HG03469 (cell line): ENCODE measurements at regions not wholly inside any gene's neighbourhood (a gene's known extent, or its start where the extent isn't known, plus 50 kb on each side); places are given as distances from the start of the nearest gene placed in this dataset.

ENCODE experiments used
- ATAC-seq: cut with Tn5 transposase; IDR thresholded peaks from one replicate; pipeline ENCODE4 v1.9.1; 2021; ENCODE audit warnings: mild to moderate bottlenecking, moderate library complexity, moderate number of reproducible peaks; ENCODE audit not compliant: unreplicated experiment

DNA sequence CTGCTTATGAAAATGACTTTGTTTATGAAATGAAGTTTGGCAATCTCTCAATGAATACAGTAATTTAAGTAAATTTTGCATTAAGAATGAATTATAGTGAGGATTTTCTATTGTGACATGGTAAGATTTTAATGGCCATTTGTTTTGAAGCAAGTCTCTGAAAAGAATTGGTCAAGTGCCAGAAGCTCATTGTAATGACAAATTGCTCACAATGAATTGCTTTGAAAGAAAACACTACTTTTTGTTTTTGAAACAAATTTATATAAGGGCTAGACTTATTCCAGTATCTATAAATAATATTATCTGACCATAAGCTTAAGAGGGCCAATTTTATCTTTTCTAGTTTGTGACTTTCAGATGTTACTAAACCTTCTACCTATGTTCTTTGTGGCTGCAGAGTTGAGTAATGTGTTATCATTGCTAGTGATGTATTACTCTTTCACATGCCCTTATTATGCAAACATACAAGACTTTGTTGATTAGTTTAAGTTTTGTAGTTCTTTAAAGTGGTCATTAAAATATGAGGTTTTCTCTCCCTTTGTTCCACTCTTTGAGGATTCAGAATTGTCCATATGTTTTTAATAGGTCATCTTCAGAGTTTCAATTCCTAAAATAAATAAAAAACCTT lies 93.0 kb upstream of the ZNF608 start:
- ATAC-seq: no peak

DNA sequence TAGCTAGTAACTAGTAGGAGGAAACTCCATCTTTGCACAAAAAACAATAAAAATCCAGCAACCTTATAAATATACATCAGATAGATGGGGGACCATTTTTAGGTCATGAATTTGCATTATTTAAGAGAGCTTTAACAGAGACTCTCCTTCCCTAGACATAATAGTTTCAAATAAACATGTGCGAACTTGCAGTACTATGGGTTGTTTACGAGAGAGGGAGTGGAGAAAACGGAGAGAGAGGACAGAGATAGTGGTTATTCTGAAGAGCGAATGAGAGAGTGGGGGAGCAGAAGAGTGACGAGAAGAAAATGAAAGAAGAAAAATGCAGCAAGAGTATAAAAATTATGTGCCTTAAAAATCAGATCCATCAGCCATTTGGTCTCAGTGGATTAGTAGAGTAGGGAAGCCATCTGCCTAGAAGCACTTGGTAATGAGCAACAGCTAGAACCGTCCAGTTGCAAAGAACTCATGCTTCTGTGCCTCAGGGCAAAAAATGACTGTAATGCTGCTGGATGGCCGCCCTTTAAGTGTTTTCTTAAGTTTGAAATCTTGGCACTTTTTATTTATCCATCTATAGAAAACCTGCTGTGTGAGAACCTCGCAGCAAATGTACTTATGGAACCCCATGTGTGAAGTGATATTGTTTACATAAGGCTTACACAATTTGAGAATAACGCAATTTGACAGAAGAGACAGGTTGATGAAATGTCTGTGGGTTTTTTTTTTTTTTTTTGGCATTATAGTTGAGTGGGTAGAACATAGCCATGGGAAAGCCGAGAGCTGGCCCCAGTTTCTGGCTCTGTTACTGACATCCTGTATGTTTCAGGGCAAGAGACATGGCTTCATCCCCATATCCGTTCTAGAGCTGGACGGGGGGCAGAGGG lies 95.6 kb upstream of the ZNF608 start:
- ATAC-seq: no peak

DNA sequence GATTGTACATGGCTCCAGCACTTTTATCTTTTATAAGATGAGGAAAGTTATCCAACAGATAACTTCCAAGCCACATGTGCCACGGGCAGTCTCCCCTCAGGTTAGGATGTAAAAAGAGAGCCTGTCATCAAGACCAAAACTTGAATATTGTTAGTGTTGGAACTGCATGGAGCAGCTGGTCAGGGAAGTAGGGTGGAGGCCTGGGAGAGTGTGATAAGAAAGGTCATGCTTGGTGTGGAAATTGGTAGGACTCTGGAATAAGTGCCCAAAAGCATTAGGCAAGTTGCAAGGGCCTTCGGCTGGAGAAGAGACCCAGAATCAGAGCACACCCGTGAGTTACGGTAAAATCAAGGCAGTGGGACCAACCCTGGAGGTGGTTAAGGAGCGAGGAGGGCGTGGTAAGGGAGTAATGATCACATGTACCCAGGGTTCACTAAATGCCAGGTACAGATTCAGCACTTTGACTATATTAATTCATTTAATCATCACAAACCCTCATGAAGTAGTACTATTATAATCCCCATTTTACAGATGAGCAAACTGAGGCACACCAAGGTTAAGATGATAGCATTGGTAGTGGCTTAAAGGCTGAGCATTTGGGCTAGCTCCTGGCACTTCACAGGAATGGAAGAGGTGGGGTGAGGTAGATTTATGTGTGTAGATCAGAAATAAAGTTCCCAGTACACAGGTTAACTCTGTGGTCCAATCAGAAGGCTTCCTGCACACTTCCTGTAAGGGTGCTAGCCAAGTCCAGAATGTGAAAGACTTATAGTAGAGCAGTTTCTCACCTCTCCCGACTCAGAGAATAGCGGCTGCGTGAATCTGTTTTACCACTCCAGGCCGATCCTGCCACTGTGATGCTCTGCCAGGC lies 96.5 kb upstream of the ZNF608 start:
- no peak for ATAC-seq

DNA sequence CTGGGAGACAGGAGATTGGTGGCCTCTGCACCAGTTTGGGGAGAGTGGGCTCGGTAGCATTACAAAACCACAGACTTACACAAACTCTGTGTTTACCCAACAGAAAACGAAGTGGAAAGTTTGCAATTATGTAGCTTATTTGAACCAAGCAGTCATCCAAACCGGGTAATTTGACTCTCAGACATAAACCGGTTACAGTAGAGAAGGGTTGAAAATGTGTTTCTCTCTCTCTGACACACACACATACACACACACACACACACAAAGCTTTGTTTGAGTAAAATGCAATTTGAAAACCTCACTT lies 97.1 kb upstream of the ZNF608 start:
- no peak for ATAC-seq

DNA sequence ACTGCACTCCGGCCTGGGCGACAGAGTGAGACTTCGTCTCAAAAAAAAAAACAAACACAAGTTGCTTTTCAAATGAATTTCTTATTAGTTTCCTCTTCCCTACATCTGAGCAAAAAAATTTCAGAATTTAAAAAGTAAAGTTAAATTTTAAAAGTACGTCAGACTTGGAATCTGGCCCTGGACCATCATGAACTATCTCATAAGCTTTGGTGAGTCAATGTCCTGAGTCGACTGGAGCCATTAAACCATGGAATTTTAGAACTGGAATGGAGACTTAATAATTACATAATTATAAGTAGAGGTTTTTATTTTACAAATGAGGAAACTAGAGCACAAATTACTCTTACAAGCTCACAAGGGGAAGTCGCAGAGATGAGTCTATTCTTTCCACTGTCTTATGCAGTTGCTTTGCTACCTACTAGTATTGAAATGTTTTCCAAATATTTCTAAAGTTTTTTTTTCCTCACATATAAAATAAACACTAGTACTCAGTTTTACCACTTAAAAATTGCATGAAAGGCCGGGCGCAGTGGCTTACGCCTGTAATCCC lies 98.0 kb upstream of the ZNF608 start:
- no peak for ATAC-seq

DNA sequence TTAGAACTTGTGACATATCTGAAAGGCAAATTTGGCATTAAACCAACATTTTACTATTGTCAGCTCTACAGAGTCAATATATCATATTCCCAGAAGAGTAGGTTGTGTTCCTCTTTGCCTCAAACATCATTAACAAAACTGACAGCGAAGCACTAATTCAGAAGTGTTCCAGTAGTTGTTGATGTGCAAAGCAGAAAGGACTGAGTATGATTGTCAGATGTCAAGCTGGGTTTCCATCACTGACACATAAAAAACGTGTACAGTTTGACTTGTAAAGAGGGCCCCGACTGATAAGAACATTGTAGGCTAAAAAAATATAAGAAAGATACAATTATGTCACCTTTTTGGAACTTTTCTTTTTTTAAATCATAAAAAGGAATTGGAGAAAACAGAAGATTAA lies 101.5 kb upstream of the ZNF608 start:
- ATAC-seq: no peak

DNA sequence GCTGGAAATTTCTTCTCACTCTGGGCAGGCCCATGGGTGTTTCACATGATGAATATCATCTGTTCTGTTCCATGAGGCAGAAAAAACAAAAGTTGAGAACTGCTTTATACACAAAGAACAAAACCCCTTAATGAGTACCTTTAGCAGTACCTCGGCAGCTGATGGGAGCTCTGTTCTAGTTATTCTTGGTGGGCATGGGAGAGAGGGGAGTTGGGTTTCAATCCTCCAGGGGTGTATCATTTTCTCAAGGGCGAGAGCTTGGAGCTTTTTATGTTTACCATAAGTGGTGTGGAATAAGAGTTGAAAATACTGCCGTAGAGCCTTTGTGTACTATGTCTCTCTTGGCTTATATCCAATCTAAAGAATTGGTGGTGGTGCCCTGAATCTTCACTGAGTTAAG lies 103.3 kb upstream of the ZNF608 start:
- ATAC-seq: no peak

DNA sequence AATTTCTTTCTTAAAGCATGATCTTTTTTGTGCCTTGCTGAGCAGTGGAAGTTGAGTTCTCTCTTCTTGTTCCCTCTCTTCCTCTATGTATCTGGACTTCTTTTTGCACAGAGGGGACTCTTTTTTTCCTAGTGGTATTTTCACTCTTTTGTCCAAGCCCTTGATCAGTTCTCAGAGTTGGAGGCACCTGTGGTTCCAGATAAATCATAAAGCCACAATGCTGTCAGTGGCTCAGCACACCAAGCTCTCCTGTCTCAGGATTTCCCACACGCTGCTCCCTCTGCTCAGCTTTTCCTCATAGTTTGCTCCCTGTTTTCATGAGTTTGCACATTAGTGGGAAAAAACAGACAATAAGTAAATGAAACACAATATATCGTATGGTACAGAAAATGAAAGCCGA lies 110.3 kb upstream of the ZNF608 start:
- ATAC-seq: no peak

DNA sequence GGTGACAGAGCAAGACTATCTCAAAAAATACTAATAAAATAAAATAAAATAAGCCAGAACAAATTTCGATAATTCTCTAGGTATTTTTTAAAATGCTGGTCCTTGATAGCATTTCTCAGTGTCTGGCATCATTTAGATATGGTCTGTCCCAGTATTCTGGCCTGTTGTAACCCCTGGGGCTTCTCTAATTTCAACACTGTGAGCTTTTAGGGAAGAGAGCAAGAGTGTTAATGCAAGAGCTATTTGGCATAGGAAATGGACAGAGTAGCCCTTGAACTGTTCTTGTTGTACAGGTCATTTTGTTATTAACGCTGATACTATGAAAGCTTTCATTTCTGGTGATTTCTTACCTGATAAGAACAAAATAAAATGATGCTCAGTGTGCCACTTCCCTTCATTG lies 112.2 kb upstream of the ZNF608 start:
- ATAC-seq: no peak

DNA sequence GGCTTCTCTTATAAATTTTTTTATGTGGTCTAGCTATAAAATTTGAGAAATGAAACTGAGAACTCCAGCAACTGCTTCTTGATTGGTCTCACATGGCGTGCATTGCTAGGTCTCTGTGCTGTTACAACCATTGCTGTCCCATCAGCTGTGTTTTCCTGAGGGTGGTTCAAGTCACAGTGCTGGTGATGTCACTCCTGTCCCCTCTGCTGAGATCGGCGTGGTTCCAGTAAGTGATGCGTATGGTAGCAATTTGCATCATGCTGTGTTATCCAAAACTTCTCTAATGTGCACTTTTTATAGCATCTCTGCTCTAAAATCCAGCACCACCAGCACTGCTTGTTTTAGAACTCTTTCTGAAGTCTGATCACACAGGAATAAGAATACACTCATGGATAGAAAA lies 112.6 kb upstream of the ZNF608 start:
- ATAC-seq: no peak

DNA sequence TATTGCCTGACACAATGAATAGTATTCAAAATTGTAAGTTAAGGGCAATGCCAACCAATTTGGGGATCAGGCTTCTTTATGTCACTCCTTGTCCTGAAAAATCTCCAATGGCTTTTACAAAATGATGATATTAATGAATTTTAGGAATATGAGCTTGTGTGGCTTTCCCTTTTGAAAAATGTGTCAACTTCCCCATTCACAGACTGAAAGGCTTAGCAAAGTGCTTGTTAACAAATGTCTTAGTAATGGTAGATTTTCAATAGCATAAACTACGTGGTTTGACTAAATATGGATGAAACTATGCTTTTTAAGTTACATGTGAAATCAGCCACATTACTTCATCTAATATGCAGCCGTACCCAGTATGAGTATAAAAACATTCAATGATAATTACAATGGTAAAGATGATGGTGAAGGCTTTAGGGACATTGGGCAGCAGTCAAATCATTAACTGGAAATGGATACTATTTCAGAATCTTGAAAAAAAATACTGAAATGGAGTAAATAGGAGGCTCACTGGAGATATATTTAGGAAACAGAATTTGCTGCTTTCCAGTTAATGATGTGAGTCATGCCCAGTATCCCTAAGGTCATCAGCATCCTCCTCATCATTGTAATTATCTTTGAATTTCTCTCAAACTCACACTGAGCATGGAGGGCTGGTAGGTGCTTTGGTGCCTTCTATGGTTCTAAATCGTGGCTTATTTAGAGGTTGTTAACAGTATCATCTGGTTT lies 113.3 kb upstream of the ZNF608 start:
- no peak for ATAC-seq

DNA sequence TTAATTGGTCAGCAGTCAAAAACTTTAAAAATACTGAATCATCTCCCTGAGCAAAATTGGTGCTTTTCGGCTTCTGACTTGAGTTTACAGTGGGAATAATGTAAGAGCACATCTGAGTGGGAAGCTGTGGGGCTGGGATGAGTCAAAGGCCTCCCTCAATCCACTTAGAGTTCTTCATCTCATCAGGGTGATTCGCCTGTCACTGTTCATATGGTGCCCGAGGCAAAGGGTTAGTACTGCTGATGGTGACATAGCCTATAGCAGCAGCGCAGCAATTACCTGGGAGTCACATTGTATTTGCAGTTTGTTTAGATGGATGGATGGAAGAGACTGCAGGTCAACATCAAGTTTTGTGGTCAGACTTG lies 113.8 kb upstream of the ZNF608 start:
- no peak for ATAC-seq

DNA sequence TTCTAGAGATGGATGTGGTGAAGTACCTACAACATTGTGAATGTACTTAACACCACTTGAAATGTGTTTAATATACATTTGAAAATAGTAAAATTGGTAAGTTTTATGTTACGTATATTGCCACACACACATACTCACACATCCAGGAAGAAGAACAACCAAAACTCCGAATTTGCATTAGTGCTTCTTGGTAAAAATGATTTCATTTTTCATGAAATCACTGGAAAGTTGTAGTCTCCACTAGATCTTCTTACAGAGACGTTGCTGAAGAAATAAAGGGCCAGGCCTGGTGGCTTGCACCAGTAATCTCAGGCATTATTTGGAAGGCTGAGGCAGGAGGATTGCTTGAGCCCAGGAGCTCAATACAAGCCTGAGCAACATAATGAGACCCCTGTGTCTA lies 118.6 kb upstream of the ZNF608 start:
- ATAC-seq: no peak

DNA sequence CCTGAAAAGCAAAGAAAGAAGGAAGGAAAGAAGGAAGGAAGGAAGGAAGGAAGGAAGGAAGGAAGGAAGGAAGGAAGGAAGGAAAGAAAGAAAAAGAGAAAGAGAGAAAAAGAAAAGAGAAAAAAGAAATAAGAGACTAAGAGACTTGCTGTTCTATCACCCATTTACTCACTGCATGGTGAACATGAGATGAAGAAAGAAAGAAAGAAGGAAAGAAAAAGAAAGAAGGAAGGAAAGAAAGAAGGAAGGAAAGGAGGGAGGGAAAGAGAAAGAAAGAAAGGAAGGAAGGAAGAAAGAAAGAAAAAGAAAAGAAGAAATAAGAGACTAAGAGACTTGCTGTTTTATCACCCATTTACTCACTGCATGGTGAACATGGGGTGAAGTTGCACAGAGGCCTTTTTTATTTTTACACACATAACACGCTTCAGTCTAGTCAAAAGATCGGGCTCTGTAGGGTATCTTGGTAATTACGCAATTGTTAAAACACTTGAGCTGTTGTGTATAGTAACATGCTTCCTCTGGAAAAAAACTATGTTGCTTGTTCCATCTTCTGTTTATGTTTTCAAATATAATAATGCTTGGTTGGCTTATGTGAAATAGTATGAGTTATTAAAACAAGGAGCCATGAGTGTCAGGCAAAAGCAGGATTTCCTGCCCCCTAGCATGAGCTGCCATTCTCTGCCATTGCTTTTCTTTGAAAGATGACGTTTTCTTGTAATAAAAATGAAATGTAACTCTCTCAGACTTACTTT lies 119.3 kb upstream of the ZNF608 start:
- ATAC-seq: no peak

DNA sequence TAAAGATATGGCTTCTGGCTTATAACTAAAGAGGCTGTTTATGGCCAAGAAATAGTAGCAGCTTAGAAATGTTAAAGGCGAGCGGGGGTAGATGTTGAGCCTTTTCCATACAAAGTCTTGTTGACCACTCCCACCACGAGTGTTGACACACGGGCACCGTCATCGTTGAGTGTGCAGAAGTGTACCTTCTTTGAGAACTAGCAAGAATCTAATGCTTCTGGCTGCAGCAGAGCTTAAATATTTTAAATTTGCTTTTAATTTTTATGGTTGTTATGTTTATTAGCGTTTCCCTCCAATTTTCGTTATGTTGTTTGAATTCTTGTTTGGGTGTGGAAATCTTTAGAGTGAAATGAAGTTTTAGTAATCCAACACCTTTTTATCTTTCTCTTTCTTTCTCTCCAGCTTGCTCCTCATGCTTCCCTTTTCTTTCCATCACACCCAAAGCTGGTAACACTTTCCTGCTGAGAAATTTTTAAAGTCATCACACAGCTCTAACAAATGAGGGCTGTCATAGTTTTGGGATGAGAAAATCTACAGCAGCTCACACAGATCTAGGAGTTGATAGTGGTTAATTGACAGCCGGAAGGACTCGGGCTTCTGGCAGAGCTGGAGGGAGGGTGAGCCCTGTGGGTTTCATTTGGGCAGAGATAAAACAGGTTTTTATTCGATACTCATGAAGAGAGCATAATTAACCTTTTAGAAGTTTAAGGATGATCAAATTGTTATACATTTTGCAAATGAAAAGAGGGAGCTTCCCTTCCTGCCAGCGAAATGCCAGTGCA lies 120.1 kb upstream of the ZNF608 start:
- ATAC-seq: no peak

DNA sequence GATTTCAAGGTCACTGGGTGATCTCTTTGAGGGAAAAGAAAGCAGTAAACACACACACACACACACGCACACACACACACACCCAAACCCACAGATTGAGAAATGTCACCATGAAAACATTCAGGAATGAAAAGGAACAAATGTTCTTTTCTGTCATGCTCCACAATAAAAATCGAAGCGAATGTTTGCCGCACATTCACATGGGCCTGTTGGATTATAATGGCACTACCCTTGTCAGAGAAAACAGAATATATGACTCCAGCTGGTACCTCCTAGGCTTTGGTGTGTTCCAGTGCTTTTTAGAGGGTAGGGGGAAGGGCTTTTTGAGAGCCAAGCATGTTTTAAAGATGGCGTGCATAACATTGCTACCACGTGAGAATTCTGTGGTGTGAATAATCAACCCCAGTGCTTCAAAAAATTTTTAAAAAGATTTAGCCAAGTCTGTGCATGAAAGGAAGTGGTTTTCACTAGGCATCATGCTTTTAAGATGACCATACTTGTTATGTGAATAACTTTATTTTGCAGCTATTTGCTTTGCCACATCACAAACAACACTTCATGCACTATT lies 120.8 kb upstream of the ZNF608 start:
- no peak for ATAC-seq

DNA sequence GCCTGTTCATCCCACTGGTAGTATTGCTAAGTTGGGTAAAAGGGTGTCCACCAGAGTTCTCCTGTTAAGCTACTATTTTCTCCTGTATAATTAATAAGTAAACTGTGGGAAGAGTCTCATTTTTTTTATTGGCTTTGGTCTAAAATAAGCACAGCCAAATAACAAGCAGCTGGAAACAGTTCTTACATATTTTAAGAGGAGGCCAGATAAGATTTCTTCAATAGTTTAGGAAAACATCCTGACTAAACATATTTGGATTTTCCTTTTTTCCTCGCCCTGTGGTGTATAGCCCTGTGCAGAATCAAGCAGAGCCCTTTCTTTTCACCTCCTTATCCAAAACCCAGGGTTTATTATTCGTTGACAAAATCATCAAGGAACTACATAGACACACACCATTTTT lies 122.2 kb upstream of the ZNF608 start:
- no peak for ATAC-seq

DNA sequence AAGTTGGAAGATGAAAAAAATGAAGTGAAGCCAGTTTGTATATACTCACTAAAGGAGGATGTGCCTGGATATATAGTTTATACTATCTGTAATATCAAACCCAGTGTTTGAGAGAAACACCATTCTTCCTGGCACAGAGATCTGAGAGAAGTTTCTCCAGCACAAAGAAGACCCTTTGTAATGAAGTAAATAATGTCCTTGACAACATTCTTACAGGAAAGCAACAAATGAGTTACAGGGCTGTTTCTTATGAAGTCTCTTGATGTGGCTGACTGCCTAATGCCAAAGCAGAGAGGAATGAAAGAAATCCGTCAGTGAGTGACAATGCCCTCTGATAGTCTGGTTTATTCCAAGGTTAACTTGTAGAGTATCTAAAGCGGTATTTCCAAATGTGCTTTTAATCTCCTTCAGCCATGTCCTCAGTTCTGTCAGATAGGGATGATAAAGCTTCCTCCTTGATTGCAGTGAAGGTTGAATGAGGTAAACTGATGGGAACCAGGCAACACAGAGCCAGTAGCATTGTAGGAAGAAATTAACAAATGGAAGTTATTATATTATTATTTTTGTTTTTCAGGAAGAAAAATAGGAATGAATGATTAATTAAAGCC lies 123.1 kb upstream of the ZNF608 start:
- ATAC-seq: no peak

DNA sequence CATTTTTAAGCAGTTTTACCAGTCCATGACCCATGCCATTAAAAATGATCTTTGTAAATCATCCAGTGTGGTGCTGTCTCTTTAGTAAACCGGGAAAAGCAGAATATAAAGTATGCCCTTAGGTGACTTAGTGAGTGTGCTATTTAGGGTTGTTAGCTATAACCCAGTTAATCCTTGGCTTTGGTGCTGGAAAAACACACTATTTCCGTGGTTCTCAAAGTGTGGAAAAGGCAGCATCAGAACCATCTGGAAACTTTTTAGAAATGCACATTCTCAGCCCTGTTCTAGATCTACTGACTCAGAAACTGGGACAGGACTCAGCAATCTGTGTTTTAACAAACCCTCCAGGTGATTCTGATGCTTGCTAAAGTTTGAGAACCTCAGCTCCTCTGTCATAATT lies 123.6 kb upstream of the ZNF608 start:
- no peak for ATAC-seq
